ENCODE measurements at regions not wholly inside any gene's neighbourhood (a gene's known extent, or its start where the extent isn't known, plus 50 kb on each side); places are given as distances from the start of the nearest gene placed in this dataset.

DNA sequence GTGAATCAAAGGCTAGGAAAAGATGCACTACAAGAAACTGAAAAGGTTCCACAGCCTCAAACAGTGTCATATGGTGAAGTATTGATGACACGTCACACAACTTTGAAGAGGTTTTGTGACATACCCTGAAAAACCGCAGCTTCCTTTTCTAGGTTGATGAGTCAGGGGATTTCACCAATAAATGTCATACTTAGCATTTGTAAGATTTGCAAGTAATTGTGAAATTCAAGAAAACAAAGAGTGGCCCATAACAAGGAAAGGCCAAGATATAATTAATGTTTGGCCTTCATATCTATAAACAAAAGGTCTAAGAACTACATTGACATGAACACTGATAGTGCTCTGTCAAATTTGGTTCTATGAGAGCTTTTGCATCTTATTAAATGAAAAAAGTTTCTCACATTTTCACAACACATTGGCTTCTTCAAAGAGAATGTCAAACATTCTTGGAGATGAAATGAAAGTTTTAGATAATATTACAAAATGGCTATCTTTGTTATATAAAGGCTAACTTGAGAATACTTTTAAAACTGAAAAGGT is 62.0 kb upstream of the NAMPT start (continued):
- no peak for TF ChIP-seq ZNF274 (IDR thresholded peaks at IDR 0.05; ENCODE audit: low read depth, low read length)
- TF ChIP-seq SRF (IDR thresholded peaks at IDR 0.05; ENCODE audit: low read depth): peak; percentile 85

DNA sequence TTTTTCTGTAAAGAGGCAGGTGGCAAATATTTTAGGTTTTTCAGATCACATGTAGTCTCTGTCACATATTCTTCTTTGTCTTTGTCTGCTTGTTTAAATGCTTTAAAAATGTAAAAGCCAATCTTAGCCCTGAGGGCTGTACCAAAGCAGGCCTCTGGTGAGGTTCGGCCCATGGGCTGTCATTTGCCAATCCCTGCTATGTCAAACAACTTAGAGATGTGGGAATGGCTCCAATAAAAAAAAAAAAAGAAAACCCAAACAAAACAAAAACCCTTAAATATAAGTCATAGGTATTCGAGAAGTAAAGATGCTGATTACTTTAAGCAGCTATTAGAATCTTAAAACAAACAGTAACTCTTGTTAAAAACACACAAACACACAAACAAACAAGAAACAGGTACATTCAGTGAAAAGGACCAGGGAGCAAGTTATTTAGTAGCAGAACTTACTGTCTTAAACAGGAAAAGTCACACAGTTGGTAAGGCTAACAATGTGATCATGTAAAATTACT is 61.4 kb upstream of the NAMPT start:
- Histone ChIP-seq H2AFZ (ENCODE audit: low read depth, low read length, poor library complexity, severe bottlenecking) (no peak overlapping the region), H3K36me3 (ENCODE audit: control insufficient read depth in 1 of 2, insufficient read depth in 2 of 2, low read length in 2 of 2) (no peaks in the 10 kb centered on the region; a peak in 1 of 4 replicates), H3K27ac (ENCODE audit: low read depth, low read length) (no peak overlapping the region), H3K27me3 (ENCODE audit: insufficient read depth, low read length) (no peaks in the 10 kb centered on the region), H4K20me1 (ENCODE audit: insufficient read depth) (no peaks in the 10 kb centered on the region), H3K4me2 (ENCODE audit: low read length) (peak overlapping the region; percentile 67), H3K9ac (ENCODE audit: low read length) (no peak overlapping the region), H3K9me2 (ENCODE audit: insufficient read depth) (no peaks in the 10 kb centered on the region), H3K4me3 (replicated peaks in 1 of 2; ENCODE audit: low read depth in 1 of 2, low read length in 2 of 2) (no peak overlapping the region), H3K4me1 (ENCODE audit: control insufficient read depth in 1 of 2, insufficient read depth in 2 of 2, low read length in 2 of 2) (peaks cover 18 to 26% of the 10 kb centered on the region in 2 experiments), H3K79me2 (ENCODE audit: insufficient read depth, low read length) (no peaks in the 10 kb centered on the region), H3K9me3 (ENCODE audit: control insufficient read depth in 1 of 2, insufficient read depth in 1 of 2, low read depth in 1 of 2, low read length in 2 of 2) (peaks cover 5 to 25% of the 10 kb centered on the region in 2 experiments; a peak in 3 of 4 replicates)
- intact Hi-C loops (cut with micrococcal nuclease): loop anchor here (2.0 kb wide), 1 partner anchor 61 kb away; the partner anchor contains the start of gene NAMPT
- ChIA-PET RAD21 (ENCODE audit: low non-redundant PET in 1 of 2, low total read pairs in 2 of 2, uncharacterized antibody in 2 of 2, unreplicated experiment in 2 of 2) (no interaction called here), CTCF (no interaction called here), POLR2A (no interaction called here)
- ATAC-seq (no peak), DNase-seq (ENCODE audit: low read depth, low spot score) (no peak)
- TSS peak; percentile 98 for BruUV-seq (replicated peaks)
- TF ChIP-seq, protein P1, sequence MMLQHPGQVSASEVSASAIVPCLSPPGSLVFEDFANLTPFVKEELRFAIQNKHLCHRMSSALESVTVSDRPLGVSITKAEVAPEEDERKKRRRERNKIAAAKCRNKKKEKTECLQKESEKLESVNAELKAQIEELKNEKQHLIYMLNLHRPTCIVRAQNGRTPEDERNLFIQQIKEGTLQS (IDR thresholded peaks at IDR 0.05): no peak
- TF ChIP-seq FOSL1 (IDR thresholded peaks at IDR 0.05; ENCODE audit: low read depth) (no peak), TCF7L2 (IDR thresholded peaks at IDR 0.05; ENCODE audit: borderline replicate concordance, extremely low read depth, insufficient read depth, insufficient read length) (no peak), POLR2A (IDR thresholded peaks at IDR 0.05; ENCODE audit: borderline replicate concordance, extremely low read depth, insufficient read depth, insufficient read length) (no peak), CBX3 (IDR thresholded peaks at IDR 0.05; ENCODE audit: low read depth) (no peak), SRF (IDR thresholded peaks at IDR 0.05; ENCODE audit: low read depth) (no peak), ELF1 (IDR thresholded peaks at IDR 0.05; ENCODE audit: borderline replicate concordance, low read depth) (no peak), ZFX (IDR thresholded peaks at IDR 0.05) (no peak), EGR1 (IDR thresholded peaks at IDR 0.05; ENCODE audit: low read depth) (no peak; the same call in 1 of the 2 replicates), CEBPB (IDR thresholded peaks at IDR 0.05; ENCODE audit: low read depth) (no peak), JUND (IDR thresholded peaks at IDR 0.05) (no peak), POLR2AphosphoS5 (IDR thresholded peaks at IDR 0.05; ENCODE audit: low read depth, low read length) (no peak), YY1 (IDR thresholded peaks at IDR 0.05; ENCODE audit: extremely low read depth, insufficient replicate concordance, low read depth, low read length) (no peak)
- TF ChIP-seq, protein P2, sequence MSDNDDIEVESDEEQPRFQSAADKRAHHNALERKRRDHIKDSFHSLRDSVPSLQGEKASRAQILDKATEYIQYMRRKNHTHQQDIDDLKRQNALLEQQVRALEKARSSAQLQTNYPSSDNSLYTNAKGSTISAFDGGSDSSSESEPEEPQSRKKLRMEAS (IDR thresholded peaks at IDR 0.05): no peak
- TF ChIP-seq, protein P3, sequence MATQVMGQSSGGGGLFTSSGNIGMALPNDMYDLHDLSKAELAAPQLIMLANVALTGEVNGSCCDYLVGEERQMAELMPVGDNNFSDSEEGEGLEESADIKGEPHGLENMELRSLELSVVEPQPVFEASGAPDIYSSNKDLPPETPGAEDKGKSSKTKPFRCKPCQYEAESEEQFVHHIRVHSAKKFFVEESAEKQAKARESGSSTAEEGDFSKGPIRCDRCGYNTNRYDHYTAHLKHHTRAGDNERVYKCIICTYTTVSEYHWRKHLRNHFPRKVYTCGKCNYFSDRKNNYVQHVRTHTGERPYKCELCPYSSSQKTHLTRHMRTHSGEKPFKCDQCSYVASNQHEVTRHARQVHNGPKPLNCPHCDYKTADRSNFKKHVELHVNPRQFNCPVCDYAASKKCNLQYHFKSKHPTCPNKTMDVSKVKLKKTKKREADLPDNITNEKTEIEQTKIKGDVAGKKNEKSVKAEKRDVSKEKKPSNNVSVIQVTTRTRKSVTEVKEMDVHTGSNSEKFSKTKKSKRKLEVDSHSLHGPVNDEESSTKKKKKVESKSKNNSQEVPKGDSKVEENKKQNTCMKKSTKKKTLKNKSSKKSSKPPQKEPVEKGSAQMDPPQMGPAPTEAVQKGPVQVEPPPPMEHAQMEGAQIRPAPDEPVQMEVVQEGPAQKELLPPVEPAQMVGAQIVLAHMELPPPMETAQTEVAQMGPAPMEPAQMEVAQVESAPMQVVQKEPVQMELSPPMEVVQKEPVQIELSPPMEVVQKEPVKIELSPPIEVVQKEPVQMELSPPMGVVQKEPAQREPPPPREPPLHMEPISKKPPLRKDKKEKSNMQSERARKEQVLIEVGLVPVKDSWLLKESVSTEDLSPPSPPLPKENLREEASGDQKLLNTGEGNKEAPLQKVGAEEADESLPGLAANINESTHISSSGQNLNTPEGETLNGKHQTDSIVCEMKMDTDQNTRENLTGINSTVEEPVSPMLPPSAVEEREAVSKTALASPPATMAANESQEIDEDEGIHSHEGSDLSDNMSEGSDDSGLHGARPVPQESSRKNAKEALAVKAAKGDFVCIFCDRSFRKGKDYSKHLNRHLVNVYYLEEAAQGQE (IDR thresholded peaks at IDR 0.05; ENCODE audit: low read depth): no peak
- TF ChIP-seq, protein P4, sequence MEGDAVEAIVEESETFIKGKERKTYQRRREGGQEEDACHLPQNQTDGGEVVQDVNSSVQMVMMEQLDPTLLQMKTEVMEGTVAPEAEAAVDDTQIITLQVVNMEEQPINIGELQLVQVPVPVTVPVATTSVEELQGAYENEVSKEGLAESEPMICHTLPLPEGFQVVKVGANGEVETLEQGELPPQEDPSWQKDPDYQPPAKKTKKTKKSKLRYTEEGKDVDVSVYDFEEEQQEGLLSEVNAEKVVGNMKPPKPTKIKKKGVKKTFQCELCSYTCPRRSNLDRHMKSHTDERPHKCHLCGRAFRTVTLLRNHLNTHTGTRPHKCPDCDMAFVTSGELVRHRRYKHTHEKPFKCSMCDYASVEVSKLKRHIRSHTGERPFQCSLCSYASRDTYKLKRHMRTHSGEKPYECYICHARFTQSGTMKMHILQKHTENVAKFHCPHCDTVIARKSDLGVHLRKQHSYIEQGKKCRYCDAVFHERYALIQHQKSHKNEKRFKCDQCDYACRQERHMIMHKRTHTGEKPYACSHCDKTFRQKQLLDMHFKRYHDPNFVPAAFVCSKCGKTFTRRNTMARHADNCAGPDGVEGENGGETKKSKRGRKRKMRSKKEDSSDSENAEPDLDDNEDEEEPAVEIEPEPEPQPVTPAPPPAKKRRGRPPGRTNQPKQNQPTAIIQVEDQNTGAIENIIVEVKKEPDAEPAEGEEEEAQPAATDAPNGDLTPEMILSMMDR (IDR thresholded peaks at IDR 0.05 in 2 of 3, conservative IDR thresholded peaks at IDR 0.05 in 1 of 3; ENCODE audit: borderline replicate concordance in 1 of 3, insufficient read depth in 1 of 3, low read depth in 2 of 3, low read length in 2 of 3): no peak
- TF ChIP-seq, protein P5, sequence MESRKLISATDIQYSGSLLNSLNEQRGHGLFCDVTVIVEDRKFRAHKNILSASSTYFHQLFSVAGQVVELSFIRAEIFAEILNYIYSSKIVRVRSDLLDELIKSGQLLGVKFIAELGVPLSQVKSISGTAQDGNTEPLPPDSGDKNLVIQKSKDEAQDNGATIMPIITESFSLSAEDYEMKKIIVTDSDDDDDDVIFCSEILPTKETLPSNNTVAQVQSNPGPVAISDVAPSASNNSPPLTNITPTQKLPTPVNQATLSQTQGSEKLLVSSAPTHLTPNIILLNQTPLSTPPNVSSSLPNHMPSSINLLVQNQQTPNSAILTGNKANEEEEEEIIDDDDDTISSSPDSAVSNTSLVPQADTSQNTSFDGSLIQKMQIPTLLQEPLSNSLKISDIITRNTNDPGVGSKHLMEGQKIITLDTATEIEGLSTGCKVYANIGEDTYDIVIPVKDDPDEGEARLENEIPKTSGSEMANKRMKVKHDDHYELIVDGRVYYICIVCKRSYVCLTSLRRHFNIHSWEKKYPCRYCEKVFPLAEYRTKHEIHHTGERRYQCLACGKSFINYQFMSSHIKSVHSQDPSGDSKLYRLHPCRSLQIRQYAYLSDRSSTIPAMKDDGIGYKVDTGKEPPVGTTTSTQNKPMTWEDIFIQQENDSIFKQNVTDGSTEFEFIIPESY (IDR thresholded peaks at IDR 0.05; ENCODE audit: extremely low read depth, insufficient replicate concordance, low read length): no peak

Data from HCT116 (cell line).